GM19043 (cell line): ENCODE measurements at regions not wholly inside any gene's neighbourhood (a gene's known extent, or its start where the extent isn't known, plus 50 kb on each side); places are given as distances from the start of the nearest gene placed in this dataset.

ENCODE experiments used
- ATAC-seq: cut with Tn5 transposase; IDR thresholded peaks from one replicate; pipeline ENCODE4 v1.9.1; 2021; ENCODE audit warnings: low read depth; ENCODE audit not compliant: unreplicated experiment

DNA sequence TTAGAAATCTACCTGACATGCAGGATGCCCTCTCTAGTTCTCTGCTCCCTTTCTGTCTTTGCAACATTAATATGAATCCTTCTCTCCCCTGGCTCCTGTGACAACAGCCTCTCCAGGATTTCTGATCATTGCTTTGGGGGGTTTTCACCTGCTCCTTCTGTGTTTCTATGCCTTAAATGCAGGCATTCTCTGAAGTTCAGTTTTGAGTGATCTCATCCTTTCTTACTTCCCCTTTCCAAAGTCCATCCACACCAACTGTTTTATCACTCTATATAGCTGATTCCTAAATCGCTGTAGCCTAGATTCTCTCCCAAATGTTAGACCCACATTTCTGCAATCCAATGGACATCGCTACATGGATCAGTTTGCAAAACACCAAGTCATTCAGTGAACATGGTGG lies 330.7 kb upstream of the NCAM1 start:
- ATAC-seq = no peak

DNA sequence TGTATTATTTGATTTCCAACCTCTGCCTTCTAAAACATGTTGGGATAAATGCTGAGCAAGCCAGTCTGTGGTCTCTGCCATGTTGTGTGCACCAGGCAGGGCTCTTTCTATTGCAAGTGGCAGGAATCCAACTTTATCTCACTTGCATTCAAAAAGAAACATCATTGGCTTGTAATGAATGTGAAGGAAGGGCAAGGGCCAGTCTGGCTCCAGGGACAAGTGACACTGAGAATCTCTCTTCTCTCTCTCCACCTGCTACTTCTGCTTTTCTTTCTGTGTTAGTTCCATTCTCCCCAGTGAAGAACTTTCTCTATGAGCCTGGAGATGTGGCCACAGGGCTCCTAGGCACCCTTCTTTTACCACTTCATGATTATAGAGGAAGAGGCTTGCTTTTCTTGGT lies 329.9 kb upstream of the NCAM1 start:
- no peak for ATAC-seq

DNA sequence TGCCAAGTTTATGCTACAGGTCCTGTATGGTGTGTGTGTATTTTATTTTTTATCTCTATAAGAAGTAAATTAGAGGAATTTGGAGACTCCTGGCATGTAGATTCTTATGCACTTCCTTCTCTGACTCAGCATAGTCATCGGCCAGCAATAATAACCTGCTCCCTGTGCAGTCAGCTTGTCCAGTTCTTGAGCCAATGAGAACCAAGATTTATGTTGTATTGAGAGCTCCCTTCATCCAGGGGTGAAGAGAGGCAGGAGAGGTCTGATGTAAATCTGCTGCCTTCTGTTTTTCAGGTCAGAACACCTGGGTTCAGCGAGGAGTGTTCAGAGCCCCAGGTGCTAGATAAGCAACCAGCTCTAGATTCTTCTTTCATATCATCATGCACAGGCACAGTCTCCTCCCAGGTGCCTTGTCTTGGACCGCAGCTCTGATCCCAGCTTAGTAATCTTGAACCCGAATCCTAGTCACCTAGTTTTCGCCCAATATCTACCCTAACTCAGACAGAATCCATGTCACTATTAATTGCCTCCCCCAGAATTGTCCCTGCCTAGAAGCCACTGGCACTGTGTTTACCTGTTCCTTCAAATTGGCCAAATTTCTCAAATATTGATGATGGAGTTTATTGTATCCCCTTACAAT lies 328.2 kb upstream of the NCAM1 start:
- ATAC-seq = no peak

DNA sequence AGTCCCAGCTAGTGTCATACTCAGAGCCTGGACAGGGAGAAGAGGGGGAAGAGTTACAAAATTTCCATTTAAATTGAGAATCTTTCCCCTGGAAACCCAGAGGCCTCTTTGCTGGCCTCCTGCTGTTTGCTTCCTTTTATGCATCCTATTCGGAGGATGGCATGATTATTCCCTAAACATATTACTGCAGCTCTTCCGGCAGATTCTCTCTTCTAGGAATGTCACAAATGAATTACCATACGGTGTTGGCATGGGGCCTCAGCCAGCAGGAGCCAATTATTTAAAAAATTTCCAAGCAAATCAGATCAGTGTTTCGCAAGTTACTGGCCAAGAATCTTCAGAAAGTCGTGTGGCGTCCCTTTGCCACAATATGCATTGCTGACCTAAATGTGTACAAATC lies 326.7 kb upstream of the NCAM1 start:
- no peak for ATAC-seq

DNA sequence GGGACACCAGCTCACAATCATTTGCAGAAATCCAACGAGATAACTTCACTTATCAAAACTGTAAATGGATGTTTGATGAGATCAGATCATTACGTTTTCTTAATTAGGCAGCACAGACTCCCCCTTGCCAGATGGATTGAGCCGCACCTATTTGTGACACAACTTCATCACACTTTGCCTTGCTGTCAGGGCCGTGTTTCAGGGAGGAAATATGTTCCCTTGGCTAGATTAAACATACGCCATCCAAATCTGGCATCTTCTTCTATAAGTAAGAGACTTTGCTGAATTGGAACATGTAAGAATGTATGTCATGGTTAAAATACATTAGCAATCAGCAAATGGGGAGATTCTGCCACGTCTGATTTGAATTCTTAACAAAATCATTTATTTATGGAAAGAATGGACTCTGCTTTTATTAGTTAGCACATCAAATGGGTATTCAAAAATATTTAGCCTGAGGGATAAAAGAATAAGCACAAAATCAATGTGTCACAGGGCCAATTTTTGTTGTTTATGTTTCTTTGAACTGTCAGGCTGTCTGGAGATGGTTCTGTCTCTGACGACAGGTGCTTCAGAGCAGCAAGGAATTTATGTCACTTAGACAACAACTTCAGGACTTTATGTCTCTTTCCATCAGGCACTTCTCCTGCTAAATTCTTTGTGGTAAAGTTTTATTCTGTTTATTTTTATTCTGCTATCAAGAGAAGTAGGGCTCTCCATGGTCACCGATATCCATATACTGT lies 326.1 kb upstream of the NCAM1 start:
- ATAC-seq = no peak

DNA sequence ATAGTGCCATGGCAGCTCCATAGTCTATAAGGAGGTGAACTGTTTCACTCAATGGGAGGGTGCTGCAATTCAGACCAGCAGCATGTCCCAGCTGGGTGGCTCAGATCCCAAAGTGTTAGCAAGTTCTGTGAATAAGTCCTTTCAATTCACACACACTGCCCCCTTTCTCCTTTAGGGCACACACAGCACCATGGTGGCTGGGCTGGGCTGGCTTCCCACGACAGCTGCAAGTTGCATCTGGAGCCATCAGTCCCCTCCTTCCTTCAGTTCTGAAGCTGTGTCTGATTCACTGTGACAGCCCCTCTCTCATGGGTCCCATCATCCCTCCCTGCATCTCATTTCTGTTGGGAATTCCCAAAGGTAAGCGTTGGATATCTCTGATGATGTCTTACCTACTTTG lies 324.1 kb upstream of the NCAM1 start:
- no peak for ATAC-seq

DNA sequence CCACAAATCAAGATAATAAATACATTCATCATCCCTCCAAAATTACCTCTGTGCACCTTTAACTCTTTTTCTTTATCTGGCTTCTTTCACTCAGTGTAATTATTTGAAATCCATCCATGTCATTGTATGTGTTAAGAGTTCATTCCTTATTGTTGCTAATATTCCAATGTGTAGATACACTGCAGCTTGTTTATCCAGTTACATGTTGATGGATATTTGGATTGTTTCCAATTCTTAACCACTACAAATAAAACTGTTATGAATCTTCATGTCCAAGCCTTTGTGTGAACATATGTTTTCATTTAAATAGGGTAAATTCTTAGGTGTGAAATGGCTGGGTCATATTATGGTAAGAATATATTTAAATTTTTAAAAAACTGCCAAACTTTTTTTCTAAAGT lies 323.3 kb upstream of the NCAM1 start:
- ATAC-seq = no peak

DNA sequence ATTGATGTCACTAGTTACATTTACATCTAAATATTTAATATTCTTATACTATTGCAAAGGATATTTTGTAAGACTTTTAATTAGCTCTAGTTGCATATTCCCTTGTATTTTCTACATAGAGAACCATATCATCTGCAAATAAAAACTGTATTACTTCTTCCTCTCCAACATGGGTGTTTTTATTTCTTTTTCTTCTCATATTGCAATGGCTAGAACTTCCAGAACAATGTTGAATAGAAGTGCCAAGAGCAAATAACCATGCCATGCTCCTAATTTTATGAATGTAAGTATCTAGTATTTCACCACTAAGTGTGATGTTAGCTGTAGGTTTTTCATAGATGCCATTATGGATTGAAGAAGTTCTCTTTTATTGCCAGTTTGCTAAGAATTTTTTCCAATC lies 321.8 kb upstream of the NCAM1 start:
- no peak for ATAC-seq

DNA sequence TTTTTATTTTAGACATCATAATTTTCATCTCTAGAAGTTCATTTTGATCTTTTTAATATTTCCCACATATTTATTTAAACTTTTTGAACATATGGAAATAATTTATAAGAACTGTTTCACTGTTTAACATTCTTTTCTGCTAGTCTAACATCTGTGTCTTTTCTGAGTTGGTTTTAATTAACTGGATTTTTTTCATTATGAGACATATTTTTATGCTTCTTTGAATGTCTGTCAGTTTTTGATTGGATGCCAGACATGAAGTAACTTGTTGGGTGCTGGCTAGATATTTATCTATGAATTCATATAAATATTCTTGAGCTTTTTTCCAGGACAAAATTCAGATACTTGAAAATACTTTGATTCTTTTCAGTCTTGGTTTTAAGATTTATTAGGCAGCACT lies 317.8 kb upstream of the NCAM1 start:
- ATAC-seq = no peak

DNA sequence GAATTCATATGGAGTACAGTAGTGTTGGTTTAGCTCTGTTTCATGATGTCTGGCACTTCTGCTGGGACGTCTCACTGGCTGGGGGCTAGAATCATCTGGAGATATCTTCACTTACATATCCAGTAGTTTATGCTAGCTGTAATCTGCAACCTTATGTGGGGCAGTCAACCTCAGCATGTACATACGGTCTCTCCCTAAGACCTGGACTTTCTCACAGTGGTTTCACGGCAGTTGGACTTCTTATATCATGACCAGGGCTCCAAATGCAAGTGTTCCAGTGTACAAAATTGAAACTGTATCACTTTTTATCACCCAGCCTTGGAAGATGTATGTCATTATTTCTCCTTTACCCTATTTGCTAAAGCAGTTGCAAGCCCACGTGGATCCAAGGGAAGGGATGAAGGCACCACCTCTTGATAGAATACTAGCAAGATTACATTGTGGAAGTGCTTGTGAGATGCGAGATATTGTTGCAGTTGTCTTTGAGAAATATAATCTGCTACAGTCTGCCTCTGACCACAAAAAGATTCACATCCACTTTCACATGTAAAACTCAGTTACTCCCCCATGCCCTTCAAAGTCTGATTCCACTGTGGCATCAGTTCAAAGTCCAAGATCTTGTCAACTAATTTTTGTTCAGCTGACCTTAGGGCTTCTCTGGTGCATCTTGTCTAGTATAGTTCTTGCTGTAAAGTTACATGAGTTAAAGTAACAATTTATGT lies 316.6 kb upstream of the NCAM1 start:
- peak; percentile 49 for ATAC-seq

DNA sequence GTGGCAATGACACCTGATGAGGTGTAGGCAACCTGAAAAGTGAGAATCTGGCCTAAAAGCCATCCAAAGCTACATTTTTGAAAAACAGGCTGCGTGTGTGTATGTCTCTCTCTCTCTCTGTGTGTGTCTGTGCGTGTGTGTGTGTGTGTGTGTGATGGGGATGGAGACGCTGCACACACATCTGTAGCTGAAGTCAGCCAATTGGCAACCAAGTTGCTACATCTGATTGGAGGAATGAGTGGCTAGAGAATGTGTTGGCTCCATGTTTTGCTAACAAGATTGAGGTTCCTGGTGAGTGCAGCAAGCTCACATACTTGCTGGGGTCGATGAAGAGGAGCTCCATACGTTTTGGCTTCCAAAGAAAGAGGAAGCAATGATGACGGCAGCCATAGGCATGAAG lies 311.4 kb upstream of the NCAM1 start:
- ATAC-seq = no peak

DNA sequence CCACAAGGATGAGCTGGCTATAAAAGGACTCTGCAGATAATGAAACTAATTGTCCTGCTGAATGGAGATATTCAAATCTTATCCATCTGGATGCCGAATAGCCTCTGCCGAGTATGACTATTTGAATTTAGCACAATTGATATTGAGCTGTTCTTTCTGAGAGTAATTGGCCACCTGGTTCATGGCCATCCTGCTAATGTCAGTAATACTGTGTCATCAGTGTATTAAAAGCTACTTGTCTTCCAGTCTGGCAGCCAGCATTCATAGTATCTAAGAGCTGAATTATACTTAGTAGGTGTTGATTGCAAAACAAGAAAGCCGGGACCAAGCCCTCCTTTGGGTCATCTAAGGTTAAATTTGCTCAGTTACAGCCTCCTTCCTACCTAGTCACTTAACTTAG lies 310.7 kb upstream of the NCAM1 start:
- no peak for ATAC-seq

DNA sequence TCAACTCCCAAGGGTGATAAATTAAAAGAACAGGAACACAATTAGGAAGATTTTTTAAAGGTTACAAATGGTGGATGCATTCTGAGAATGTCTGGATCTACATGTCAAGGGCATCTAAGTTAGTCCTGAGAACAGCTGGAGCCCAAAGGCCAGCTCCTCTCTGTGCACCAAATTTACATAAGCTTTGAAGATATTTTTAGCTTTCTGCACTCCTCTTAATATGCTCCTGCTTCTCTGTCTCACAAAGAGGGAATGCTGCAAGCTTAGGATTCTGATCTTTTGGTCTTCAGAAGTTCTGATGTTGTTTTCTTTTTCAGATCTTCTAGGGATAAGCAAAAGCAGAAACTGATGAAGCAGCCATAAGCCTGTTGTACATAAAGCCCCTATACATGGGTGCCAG lies 309.8 kb upstream of the NCAM1 start:
- no peak for ATAC-seq

DNA sequence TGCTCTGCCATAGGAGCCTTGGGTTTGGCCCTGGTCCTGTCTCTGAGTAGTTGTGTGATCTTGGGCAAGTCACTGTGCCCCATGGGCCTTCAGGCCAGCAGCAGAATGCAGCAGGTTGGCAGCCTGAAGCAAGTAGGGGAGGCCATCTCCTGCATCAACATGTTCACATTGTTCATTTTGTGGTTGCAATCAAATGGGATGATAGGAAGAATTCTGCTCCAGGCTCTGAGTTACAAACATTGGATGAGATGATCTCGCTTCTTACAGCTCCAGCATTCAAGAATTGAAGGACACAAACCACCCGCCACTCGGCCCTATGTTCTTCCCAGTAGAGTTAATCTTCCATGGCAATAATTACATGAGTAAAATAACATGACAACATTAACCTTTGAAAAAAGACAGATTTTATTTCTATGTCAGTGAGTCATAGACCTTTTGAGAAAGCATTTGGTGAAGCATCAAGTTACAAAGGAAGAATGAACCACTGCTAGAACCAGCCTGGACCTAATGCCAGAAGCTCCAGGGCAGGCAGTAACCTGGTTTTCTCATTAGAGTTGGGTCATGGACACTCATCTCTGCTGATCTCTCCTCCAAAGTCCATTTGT lies 308.3 kb upstream of the NCAM1 start:
- ATAC-seq = no peak

DNA sequence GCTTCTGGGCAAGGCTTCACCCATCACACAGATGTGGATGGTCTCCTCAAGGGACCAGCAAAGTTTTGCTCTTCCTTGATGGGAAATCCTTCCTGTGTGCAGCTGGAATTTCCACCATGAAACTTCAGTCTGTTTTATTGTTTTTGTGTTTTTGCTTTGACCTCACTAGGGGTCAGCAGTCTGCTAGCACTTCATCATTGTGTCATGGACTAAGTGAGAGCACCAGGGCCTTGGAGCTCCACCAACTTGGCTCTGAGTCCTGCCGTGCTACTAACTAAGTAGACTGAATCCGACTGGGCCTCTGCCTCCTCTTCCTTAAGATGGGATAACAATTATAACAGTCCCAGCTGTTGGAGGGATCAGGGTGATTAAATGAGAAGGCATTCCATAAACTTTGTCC lies 305.8 kb upstream of the NCAM1 start:
- ATAC-seq = no peak

DNA sequence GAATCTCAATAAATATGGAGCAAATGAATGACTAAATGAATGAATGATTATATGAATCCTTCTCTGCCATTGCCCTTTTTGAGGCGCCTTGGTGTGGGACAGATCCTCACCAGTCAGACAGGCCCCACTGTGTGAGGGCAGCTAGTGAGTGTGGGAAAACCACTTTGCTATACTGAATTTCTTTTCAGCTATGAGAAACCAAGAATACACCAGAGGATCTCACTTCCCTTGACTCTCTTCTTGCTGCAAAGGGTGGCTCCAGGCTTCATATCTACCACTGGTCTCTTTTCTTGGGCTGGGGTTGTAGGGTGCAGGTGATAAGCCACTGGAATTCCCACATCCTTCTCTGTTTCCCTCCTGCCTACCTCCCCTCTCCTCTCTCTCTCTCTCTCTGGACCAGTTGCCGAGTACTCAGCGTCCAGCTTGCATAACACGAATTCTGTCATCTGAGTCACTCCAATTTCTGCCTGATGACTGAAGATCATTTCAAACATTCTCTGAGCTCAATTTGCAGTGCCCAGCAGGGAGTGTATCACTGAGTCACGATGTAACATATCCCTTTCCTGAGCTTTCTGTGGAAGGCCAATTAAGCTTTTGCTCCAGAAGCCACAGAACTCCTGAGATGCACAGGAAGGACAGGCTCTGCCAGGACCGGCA lies 304.3 kb upstream of the NCAM1 start:
- ATAC-seq = no peak

DNA sequence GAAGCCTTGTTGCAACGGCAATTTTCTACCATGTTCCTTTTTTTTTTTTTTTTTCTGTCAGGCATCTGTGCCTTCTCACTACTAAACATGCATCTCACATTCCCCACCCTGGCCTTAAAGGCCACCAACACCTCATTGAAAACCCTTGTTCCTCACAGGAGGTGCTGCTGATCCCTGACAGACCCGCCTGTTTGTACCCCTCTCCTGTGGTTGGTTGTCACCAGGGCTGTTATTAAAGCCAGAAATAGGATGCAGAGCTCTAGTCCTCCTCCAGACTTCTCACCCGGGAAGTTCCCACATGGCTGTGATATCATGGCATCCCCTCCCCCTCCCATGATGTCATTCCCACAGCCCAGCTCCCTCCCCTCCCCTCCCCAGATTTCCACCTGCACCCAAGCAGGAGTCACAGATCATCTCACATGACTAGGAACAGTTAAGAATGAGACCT lies 302.8 kb upstream of the NCAM1 start:
- no peak for ATAC-seq

DNA sequence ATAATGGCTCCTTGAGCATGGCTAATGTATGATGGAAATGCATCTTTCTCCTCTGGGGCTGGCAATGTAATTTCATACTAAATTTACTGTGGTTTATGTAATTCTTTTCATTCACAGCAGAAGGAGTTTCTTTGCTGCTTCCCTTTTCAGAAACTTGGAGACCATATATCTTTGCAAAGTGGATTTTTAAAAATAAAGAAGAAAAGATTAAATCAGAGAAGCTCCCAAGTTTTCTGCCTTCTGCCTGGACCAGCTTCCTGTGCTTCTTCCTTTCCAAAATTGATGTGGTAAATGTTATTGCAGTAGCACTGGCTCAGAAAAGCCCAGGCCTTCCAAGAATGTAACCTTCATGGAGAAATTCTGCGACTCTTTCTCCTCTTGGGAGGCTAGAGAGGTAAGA lies 300.1 kb upstream of the NCAM1 start:
- ATAC-seq = no peak

DNA sequence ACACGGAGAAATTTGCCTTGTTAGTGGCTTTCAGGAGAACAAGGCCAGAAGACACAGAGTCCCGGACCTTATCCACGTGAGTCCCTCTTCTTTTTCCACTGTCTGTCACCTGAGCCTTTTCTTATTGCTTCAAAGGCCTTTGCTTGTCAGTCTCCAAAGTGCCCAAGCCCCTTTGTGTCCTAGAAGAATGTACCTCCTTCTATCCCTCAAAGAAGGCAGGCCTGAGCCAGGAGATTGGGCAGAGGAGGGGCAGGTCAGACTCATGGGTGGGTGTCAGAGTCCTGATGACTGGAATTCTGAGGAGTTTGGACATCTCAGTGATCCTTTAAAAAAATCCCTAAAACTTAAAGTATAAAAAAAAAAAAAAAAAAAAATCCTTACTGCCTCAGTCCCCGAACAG lies 299.6 kb upstream of the NCAM1 start:
- ATAC-seq = no peak

DNA sequence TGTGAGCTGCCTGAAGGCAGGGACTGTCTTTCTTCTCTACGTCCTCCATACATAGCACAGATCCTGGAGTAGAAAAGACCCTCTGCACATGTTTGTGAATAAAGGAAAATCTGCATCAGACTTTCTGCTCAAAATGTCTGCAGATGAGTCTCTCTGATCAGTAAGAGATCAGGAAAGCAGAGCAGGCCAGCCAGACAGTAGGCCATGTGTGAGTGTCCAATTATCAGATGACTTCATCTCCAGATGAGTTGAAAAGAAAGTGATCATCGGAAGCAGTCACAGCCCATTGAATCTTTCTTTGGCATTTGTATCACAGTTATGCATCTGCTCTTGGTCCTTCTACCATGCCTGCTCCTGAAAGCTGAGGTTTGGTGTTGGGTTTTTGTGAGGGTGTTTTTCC lies 298.7 kb upstream of the NCAM1 start:
- ATAC-seq = no peak
